Lung (tissue), 12 donors: ENCODE measurements at regions not wholly inside any gene's neighbourhood (a gene's known extent, or its start where the extent isn't known, plus 50 kb on each side); places are given as distances from the start of the nearest gene placed in this dataset. TPM values are rescaled to one million over a fixed set of nuclear protein-coding genes. Genes with fewer than 3 reads are reported as not detected.

Experiments used
- ATAC-seq: fragments of 200-7000 bp; cut with Tn5 transposase; one replicate; pipeline ENCODE4 v1.9.1; 2020; ENCODE audit warnings: moderate number of reproducible peaks; ENCODE audit not compliant: insufficient read depth, low FRiP score
- DNase-seq, 3 donors: peaks; one replicate each; pipeline ENCODE4 v3.0.0-alpha.2; 2013 to 2017
- H3K27ac ChIP-seq, 2 donors: one replicate each; pipeline ENCODE4 v1.5.1; 2013; ENCODE audit warnings: mild to moderate bottlenecking in 2 of 2, moderate library complexity in 2 of 2, control low read depth in 1 of 2, inconsistent platforms in 1 of 2, low read depth in 1 of 2, low read length in 1 of 2
- H3K27me3 ChIP-seq, 3 donors: one replicate each; pipeline ENCODE4 v1.5.1; 2013; ENCODE audit warnings: low read length in 2 of 3; ENCODE audit not compliant: control insufficient read depth in 3 of 3, insufficient read depth in 3 of 3
- H3K36me3 ChIP-seq, 4 donors: one replicate each; pipeline ENCODE4 v1.5.1; 2013; ENCODE audit warnings: low read length in 4 of 4, mild to moderate bottlenecking in 1 of 4, moderate library complexity in 1 of 4; ENCODE audit not compliant: control insufficient read depth in 4 of 4, insufficient read depth in 4 of 4
- H3K4me1 ChIP-seq, 5 donors: one replicate each; pipeline ENCODE4 v1.5.1; 2013; ENCODE audit warnings: low read length in 5 of 5, mild to moderate bottlenecking in 2 of 5, moderate library complexity in 1 of 5; ENCODE audit not compliant: control insufficient read depth in 5 of 5, insufficient read depth in 5 of 5
- H3K4me3 ChIP-seq: one replicate; pipeline ENCODE4 v1.5.1; 2013; ENCODE audit warnings: mild to moderate bottlenecking, control low read depth, moderate library complexity
- H3K9ac ChIP-seq, 2 donors: one replicate each; pipeline ENCODE4 v1.5.1; 2013; ENCODE audit warnings: low read length in 2 of 2, control low read depth in 1 of 2; ENCODE audit not compliant: insufficient read depth in 1 of 2
- H3K9me3 ChIP-seq, 4 donors: one replicate each; pipeline ENCODE4 v1.5.1; 2013; ENCODE audit warnings: low read length in 3 of 4, mild to moderate bottlenecking in 1 of 4, moderate library complexity in 1 of 4; ENCODE audit not compliant: control insufficient read depth in 4 of 4, insufficient read depth in 3 of 4
- WGBS, 2 donors: extraction: QIAGEN DNeasy Blood & Tissue Kit; methylation state at CpG; one replicate each; pipeline ENCODE4 v1.1.7; 2013; 5-methylcytosine and 5-hydroxymethylcytosine counted together
- small RNA-seq: library from RNA; depleted of rRNA; stranded (forward); fragments of <200 nt; gene quantifications from one replicate; pipeline ENCODE3, GENCODE V24; 2014; ENCODE audit warnings: low replicate concordance
- TF ChIP-seq, protein P1 (sequence below): IDR thresholded peaks from 2 replicates; pipeline ENCODE4 v1.5.1; 2012; ENCODE audit warnings: mild to moderate bottlenecking; ENCODE audit errors: control extremely low read depth, extremely low read depth
- donor health status: control.
- donor health status: control.
- donor health status: Bipolar disorder and iron deficiency.
- donor health status: healthy.
- donor health status: DM: yes; HTN: yes; CAD: no.

DNA sequence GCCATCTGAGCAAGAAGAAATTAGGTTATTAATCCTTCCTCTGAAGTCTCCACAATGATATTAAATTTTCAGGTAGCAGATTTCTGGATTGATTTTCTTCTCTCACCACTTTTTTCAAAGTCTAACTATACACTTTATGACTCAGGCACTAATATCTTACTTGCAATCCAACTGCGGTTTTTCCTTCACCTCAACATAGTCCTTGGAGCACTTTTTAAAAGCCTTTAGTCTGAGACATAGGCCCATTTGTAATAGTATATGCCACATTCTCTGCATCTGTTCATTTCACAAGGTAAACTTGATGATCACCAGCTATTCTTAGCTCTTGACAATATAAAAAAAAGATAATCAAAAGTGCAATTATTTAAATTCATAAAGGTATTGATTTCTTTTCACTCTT is 55.9 kb upstream of the EDNRA start:
- Histone ChIP-seq H3K27me3 (no peaks in the 10 kb centered on the region), H3K9ac (no peak overlapping the region), H3K36me3 (no peaks in the 10 kb centered on the region), H3K9me3 (no peaks in the 10 kb centered on the region), H3K27ac (no peak overlapping the region), H3K4me3 (no peak overlapping the region), H3K4me1 (no peaks in the 10 kb centered on the region)
- WGBS, 2 donors, result 93 to 97% methylated on average over 1 of the region's 1 CpG
- TF ChIP-seq, protein P1, sequence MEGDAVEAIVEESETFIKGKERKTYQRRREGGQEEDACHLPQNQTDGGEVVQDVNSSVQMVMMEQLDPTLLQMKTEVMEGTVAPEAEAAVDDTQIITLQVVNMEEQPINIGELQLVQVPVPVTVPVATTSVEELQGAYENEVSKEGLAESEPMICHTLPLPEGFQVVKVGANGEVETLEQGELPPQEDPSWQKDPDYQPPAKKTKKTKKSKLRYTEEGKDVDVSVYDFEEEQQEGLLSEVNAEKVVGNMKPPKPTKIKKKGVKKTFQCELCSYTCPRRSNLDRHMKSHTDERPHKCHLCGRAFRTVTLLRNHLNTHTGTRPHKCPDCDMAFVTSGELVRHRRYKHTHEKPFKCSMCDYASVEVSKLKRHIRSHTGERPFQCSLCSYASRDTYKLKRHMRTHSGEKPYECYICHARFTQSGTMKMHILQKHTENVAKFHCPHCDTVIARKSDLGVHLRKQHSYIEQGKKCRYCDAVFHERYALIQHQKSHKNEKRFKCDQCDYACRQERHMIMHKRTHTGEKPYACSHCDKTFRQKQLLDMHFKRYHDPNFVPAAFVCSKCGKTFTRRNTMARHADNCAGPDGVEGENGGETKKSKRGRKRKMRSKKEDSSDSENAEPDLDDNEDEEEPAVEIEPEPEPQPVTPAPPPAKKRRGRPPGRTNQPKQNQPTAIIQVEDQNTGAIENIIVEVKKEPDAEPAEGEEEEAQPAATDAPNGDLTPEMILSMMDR, result no peak
- DNase-seq (no peak), ATAC-seq (no peak)

DNA sequence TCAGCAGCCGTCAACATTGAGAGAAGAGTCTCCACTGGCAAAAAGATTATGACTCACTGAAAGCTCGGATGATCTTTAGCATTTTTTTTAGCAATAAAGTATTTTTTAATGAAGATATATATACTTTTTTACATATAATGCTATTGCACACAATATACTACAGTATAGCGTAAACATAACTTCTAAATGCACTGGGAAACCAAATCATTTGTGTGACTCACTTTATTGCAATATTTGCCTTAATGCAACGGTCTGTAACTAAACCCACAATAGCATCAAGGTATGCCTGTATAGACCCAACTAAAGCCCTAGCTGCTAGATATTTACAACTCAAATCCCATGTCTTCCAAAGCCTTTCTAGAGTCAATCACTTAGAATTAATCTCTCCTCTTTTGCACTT is 52.3 kb upstream of the EDNRA start:
- Histone ChIP-seq H3K27me3 (no peaks in the 10 kb centered on the region), H3K9ac (no peak overlapping the region), H3K9me3 (peaks cover 0 to 2% (median 0%) of the 10 kb centered on the region in 4 donors), H3K4me3 (no peak overlapping the region), H3K4me1 (no peaks in the 10 kb centered on the region), H3K27ac (no peak overlapping the region), H3K36me3 (no peaks in the 10 kb centered on the region)
- TF ChIP-seq, protein P1, result no peak
- ATAC-seq (no peak), DNase-seq (no peak)
- WGBS, 2 donors, result 83 to 89% methylated on average over 4 of the region's 4 CpGs

DNA sequence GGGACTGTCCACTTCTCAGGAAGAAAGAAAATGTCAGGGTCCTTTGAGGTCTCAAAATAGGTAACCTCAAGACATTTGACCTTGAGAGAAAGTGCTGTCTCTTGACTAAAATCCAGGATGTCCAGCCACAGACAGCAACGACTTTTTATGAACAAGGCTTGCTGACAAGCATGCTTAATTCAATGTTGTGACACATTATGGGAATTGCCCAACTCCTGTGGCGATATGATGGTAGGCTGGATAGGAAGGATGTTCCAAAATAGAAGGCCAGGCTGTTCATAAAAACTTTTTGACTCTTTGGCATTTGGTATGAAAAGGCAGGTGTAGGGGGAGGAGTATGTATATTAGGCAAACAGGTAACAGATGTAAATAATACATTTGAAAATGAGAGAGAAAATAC is 50.8 kb upstream of the EDNRA start:
- TF ChIP-seq, protein P1, result no peak
- Histone ChIP-seq H3K9ac (no peak overlapping the region), H3K36me3 (no peaks in the 10 kb centered on the region), H3K27me3 (no peaks in the 10 kb centered on the region), H3K4me3 (no peak overlapping the region), H3K4me1 (no peaks in the 10 kb centered on the region), H3K9me3 (peaks cover 0 to 2% (median 0%) of the 10 kb centered on the region in 4 donors), H3K27ac (no peak overlapping the region)
- 59 to 62% methylated on average over 2 of the region's 2 CpGs for whole genome bisulfite sequencing, 2 donors
- ATAC-seq, result no peak
- DNase-seq, result no peak

Small RNAs in the stretch of these regions (small RNA-seq; reads per million reads assigned to genes)
- not detected for gene MIR548G
